ENCODE measurements at regions not wholly inside any gene's neighbourhood (a gene's known extent, or its start where the extent isn't known, plus 50 kb on each side); places are given as distances from the start of the nearest gene placed in this dataset.

DNA sequence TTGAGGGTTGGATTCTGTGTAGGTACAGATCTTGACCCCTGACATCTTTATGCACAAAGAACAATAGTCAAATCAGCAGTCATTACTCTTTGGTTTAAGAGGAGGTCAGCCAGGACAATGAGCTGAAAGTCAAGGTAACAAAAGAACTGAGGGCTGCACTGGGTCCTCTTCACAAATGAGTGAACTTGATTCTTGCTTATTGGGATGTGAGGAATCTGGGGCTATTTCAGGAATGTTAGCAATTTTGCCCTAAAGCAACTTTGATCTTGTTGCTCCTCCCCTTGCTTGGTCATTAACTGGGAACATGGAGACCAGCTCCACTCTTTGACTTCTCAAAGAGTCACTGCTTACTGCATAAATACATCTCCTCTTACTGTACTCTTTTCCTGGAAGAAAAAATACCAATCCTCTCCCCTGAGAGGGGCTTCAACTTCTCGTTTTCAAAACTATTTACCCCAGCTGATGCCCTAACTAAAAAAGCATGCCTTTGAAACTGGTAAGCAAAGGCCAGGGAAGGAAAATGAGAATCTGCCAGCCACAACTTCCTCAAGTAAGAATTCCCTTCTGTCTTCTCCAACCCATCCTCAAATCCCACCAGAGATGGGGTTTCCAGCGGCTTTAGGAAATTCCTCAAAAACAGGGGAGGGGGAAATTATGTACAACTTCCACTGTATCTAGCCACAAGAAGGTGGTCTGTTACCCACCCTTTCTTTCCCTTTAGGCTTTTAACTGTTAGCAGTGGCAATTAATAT is 368.3 kb downstream of the ENC1 start:
- no peak for TF ChIP-seq POLR2A (IDR thresholded peaks at IDR 0.05)
- no peak for TF ChIP-seq EP300 (IDR thresholded peaks at IDR 0.05)
- TF ChIP-seq, protein P1, sequence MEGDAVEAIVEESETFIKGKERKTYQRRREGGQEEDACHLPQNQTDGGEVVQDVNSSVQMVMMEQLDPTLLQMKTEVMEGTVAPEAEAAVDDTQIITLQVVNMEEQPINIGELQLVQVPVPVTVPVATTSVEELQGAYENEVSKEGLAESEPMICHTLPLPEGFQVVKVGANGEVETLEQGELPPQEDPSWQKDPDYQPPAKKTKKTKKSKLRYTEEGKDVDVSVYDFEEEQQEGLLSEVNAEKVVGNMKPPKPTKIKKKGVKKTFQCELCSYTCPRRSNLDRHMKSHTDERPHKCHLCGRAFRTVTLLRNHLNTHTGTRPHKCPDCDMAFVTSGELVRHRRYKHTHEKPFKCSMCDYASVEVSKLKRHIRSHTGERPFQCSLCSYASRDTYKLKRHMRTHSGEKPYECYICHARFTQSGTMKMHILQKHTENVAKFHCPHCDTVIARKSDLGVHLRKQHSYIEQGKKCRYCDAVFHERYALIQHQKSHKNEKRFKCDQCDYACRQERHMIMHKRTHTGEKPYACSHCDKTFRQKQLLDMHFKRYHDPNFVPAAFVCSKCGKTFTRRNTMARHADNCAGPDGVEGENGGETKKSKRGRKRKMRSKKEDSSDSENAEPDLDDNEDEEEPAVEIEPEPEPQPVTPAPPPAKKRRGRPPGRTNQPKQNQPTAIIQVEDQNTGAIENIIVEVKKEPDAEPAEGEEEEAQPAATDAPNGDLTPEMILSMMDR (IDR thresholded peaks at IDR 0.05), result no peak

All from ovary (tissue), 3 donors.